ENCODE measurements at regions not wholly inside any gene's neighbourhood (a gene's known extent, or its start where the extent isn't known, plus 50 kb on each side); places are given as distances from the start of the nearest gene placed in this dataset.

- CTCF ChIA-PET = no interaction called here
- no peak overlapping the region for H3K27ac ChIP-seq (ENCODE audit: low read length in 2 of 2)
- no peaks in the 10 kb centered on the region for H3K9me3 ChIP-seq (ENCODE audit: control extremely low read depth in 1 of 3, control insufficient read depth in 2 of 3, insufficient read depth in 1 of 3, low read length in 2 of 3)
- Mint-ChIP-seq H3K27me3 (peaks cover 17% of the 10 kb centered on the region), H3K4me1 (peaks cover 3% of the 10 kb centered on the region), H3K9me3 (ENCODE audit: insufficient read depth) (no peaks in the 10 kb centered on the region), H3K4me3 (no peak overlapping the region), H3K27ac (no peak overlapping the region)
- no peaks in the 10 kb centered on the region for H3K79me2 ChIP-seq (ENCODE audit: control insufficient read depth, insufficient read depth, low read length)
- no peak overlapping the region for H3K4me3 ChIP-seq (ENCODE audit: control extremely low read depth in 1 of 5, extremely low read depth in 1 of 5, insufficient read depth in 1 of 5, low read depth in 2 of 5, low read length in 4 of 5)
- POLR2A ChIA-PET = no interaction called here
- ATAC-seq (ENCODE audit: low read depth) = no peak
- intact Hi-C loops (cut with micrococcal nuclease) = no loop called here
- peaks cover 0 to 4% (median 3%) of the 10 kb centered on the region in 4 experiments for H3K27me3 ChIP-seq (replicated peaks in 1 of 4; ENCODE audit: control extremely low read depth in 1 of 4, control insufficient read depth in 3 of 4, insufficient read depth in 4 of 4, low read length in 3 of 4)
- DNase-seq = no peak
- 90% methylated on average over 2 of the region's 5 CpGs for WGBS (ENCODE audit: insufficient coverage)
- H4K20me1 ChIP-seq (ENCODE audit: control insufficient read depth, insufficient read depth, low read length, poor library complexity, severe bottlenecking) = no peaks in the 10 kb centered on the region
- TF ChIP-seq EZH2 (IDR thresholded peaks at IDR 0.05; ENCODE audit: borderline replicate concordance, insufficient read depth, low read depth, low read length, poor library complexity, severe bottlenecking) (no peak), CTCF (IDR thresholded peaks at IDR 0.05) (no peak)
- H3K4me1 ChIP-seq (ENCODE audit: control insufficient read depth in 2 of 2, insufficient read depth in 2 of 2, low read length in 2 of 2) = no peaks in the 10 kb centered on the region
- H3K9ac ChIP-seq (ENCODE audit: low read length) = no peak overlapping the region
- no peak overlapping the region for H2AFZ ChIP-seq (ENCODE audit: insufficient read depth, low read depth, low read length, poor library complexity, severe bottlenecking)
- no peak overlapping the region for H3K4me2 ChIP-seq (replicated peaks; ENCODE audit: low read depth, low read length, poor library complexity, severe bottlenecking)
- H3K36me3 ChIP-seq (replicated peaks in 1 of 2; ENCODE audit: control extremely low read depth in 1 of 2, control insufficient read depth in 1 of 2, extremely low read depth in 1 of 2, insufficient read depth in 2 of 2, low read length in 1 of 2) = no peaks in the 10 kb centered on the region
These were observed 321.2 kb upstream of the F9 start for GRCh38 chrX:139209342-139209741.

GRCh38 chrX:139207655-139208054, 322.9 kb upstream of the F9 start:
- peaks cover 3% of the 10 kb centered on the region for H3K4me1 Mint-ChIP-seq
- no peak overlapping the region for H3K4me2 ChIP-seq (replicated peaks; ENCODE audit: low read depth, low read length, poor library complexity, severe bottlenecking)
- H2AFZ ChIP-seq (ENCODE audit: insufficient read depth, low read depth, low read length, poor library complexity, severe bottlenecking) = no peak overlapping the region
- no peaks in the 10 kb centered on the region for H3K9me3 ChIP-seq (ENCODE audit: control extremely low read depth in 1 of 3, control insufficient read depth in 2 of 3, insufficient read depth in 1 of 3, low read length in 2 of 3)
- H3K36me3 ChIP-seq (replicated peaks in 1 of 2; ENCODE audit: control extremely low read depth in 1 of 2, control insufficient read depth in 1 of 2, extremely low read depth in 1 of 2, insufficient read depth in 2 of 2, low read length in 1 of 2) = no peaks in the 10 kb centered on the region
- no peaks in the 10 kb centered on the region for H4K20me1 ChIP-seq (ENCODE audit: control insufficient read depth, insufficient read depth, low read length, poor library complexity, severe bottlenecking)
- ChIA-PET POLR2A (no interaction called here), CTCF (no interaction called here)
- no peaks in the 10 kb centered on the region for H3K79me2 ChIP-seq (ENCODE audit: control insufficient read depth, insufficient read depth, low read length)
- ATAC-seq (ENCODE audit: low read depth) = no peak
- TF ChIP-seq CTCF (IDR thresholded peaks at IDR 0.05) = no peak
- no peak for TF ChIP-seq EZH2 (IDR thresholded peaks at IDR 0.05; ENCODE audit: borderline replicate concordance, insufficient read depth, low read depth, low read length, poor library complexity, severe bottlenecking)
- no peak overlapping the region for H3K9ac ChIP-seq (ENCODE audit: low read length)
- no peak overlapping the region for H3K4me3 ChIP-seq (ENCODE audit: control extremely low read depth in 1 of 5, extremely low read depth in 1 of 5, insufficient read depth in 1 of 5, low read depth in 2 of 5, low read length in 4 of 5)
- no peak overlapping the region for H3K4me3 Mint-ChIP-seq
- no peak for DNase-seq
- H3K9me3 Mint-ChIP-seq (ENCODE audit: insufficient read depth) = no peaks in the 10 kb centered on the region
- no peaks in the 10 kb centered on the region for H3K4me1 ChIP-seq (ENCODE audit: control insufficient read depth in 2 of 2, insufficient read depth in 2 of 2, low read length in 2 of 2)
- H3K27ac Mint-ChIP-seq = no peak overlapping the region
- intact Hi-C loops (cut with micrococcal nuclease) = no loop called here
- H3K27me3 Mint-ChIP-seq = peaks cover 17% of the 10 kb centered on the region
- H3K27me3 ChIP-seq (replicated peaks in 1 of 4; ENCODE audit: control extremely low read depth in 1 of 4, control insufficient read depth in 3 of 4, insufficient read depth in 4 of 4, low read length in 3 of 4) = peaks cover 0 to 9% (median 3%) of the 10 kb centered on the region in 4 experiments
- no peak overlapping the region for H3K27ac ChIP-seq (ENCODE audit: low read length in 2 of 2)
